ENCODE measurements at regions not wholly inside any gene's neighbourhood (a gene's known extent, or its start where the extent isn't known, plus 50 kb on each side); places are given as distances from the start of the nearest gene placed in this dataset.

- intact Hi-C loops (cut with micrococcal nuclease; ENCODE audit: unreplicated experiment): no loop called here
- CTCF ChIA-PET: no interaction called here
- no TSS peak for BruUV-seq (replicated peaks)
- no peak overlapping the region for H3K4me3 Mint-ChIP-seq (ENCODE audit: low read depth, unreplicated experiment)
- no peaks in the 10 kb centered on the region for H3K9me3 Mint-ChIP-seq (ENCODE audit: low read depth, unreplicated experiment)
- peaks cover 6% of the 10 kb centered on the region for H3K4me1 Mint-ChIP-seq (ENCODE audit: low read depth, unreplicated experiment)
- no peak overlapping the region for H3K27ac Mint-ChIP-seq (ENCODE audit: unreplicated experiment)
- no peaks in the 10 kb centered on the region for H3K27me3 Mint-ChIP-seq (ENCODE audit: unreplicated experiment)
- DNase-seq: no peak
- TF ChIP-seq, protein P1, sequence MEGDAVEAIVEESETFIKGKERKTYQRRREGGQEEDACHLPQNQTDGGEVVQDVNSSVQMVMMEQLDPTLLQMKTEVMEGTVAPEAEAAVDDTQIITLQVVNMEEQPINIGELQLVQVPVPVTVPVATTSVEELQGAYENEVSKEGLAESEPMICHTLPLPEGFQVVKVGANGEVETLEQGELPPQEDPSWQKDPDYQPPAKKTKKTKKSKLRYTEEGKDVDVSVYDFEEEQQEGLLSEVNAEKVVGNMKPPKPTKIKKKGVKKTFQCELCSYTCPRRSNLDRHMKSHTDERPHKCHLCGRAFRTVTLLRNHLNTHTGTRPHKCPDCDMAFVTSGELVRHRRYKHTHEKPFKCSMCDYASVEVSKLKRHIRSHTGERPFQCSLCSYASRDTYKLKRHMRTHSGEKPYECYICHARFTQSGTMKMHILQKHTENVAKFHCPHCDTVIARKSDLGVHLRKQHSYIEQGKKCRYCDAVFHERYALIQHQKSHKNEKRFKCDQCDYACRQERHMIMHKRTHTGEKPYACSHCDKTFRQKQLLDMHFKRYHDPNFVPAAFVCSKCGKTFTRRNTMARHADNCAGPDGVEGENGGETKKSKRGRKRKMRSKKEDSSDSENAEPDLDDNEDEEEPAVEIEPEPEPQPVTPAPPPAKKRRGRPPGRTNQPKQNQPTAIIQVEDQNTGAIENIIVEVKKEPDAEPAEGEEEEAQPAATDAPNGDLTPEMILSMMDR (IDR thresholded peaks at IDR 0.05; ENCODE audit: unreplicated experiment): no peak
- no peaks in the 10 kb centered on the region for H3K36me3 Mint-ChIP-seq (ENCODE audit: insufficient read depth, unreplicated experiment)
Observed at GRCh38 chr16:51440131-51440889, 289.2 kb upstream of the SALL1 start.

GRCh38 chr16:51439271-51439670 is 288.2 kb upstream of the SALL1 start:
- no peaks in the 10 kb centered on the region for H3K9me3 Mint-ChIP-seq (ENCODE audit: low read depth, unreplicated experiment)
- no peak for DNase-seq
- H3K4me3 Mint-ChIP-seq (ENCODE audit: low read depth, unreplicated experiment): no peak overlapping the region
- H3K27ac Mint-ChIP-seq (ENCODE audit: unreplicated experiment): no peak overlapping the region
- no peaks in the 10 kb centered on the region for H3K27me3 Mint-ChIP-seq (ENCODE audit: unreplicated experiment)
- H3K4me1 Mint-ChIP-seq (ENCODE audit: low read depth, unreplicated experiment): no peaks in the 10 kb centered on the region
- intact Hi-C loops (cut with micrococcal nuclease; ENCODE audit: unreplicated experiment): no loop called here
- CTCF ChIA-PET: interaction anchor here (1.0 kb wide), 1 partner anchor 43 kb away, joined by 3 read pairs; no protein-coding TSS in a partner anchor
- TF ChIP-seq, protein P1 (IDR thresholded peaks at IDR 0.05; ENCODE audit: unreplicated experiment): no peak
- no TSS peak for BruUV-seq (replicated peaks)
- no peaks in the 10 kb centered on the region for H3K36me3 Mint-ChIP-seq (ENCODE audit: insufficient read depth, unreplicated experiment)

DNA sequence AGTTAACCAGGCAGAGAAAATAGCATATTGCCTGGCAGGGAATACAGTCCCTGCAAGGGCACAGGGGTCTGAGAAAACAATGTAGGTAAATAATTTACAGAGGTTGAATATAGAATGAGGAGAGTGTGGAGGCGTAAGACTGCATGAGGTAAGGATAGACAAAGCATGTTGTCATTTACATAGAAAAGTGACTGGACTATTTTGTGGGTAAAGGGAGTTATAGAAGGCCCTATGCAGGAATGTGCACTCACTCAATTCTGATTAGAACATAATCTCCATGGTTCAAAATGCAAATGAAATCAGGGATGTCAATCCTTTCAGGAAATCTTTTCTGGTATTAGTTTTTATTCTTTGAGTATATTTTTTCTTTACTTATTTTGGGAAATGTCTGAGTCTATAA is 285.7 kb upstream of the SALL1 start:
- Mint-ChIP-seq H3K4me1 (ENCODE audit: low read depth, unreplicated experiment) (peaks cover 4% of the 10 kb centered on the region), H3K36me3 (ENCODE audit: insufficient read depth, unreplicated experiment) (peaks cover under 1% of the 10 kb centered on the region), H3K27ac (ENCODE audit: unreplicated experiment) (no peak overlapping the region), H3K4me3 (ENCODE audit: low read depth, unreplicated experiment) (no peak overlapping the region), H3K9me3 (ENCODE audit: low read depth, unreplicated experiment) (no peaks in the 10 kb centered on the region), H3K27me3 (ENCODE audit: unreplicated experiment) (no peaks in the 10 kb centered on the region)
- intact Hi-C loops (cut with micrococcal nuclease; ENCODE audit: unreplicated experiment): no loop called here
- TF ChIP-seq, protein P1 (IDR thresholded peaks at IDR 0.05; ENCODE audit: unreplicated experiment): no peak
- BruUV-seq (replicated peaks): no TSS peak
- no peak for DNase-seq
- CTCF ChIA-PET: no interaction called here

DNA sequence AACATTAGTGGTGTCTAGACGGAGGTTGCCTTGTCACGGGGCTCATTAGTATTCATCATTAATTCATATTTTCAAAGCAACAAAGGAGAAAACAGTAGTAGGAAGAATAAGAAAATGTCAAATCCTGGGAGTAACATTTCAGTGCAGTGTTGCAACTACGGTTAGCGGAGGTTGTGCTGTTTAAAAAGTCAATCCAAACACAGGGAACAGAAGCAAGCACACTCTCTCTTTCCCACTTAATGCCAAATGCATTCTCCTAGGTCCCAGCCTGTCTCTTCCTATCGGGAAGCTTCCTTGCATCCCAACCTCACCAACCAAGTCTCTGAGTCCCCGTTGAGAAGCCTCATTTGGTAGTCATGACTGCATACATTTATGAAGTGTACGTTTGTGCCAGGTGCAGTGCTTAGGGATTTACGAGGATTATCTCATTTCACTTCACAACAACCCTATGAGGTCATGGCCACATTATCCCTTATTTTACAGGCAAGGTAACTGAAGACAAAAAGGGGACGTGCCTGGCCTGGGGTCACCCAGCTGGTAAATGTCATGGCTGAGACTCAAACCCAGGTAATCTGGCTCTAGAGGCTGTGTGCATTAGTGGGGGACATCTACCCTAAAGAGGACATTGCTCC is 283.6 kb upstream of the SALL1 start:
- no TSS peak for BruUV-seq (replicated peaks)
- Mint-ChIP-seq H3K4me3 (ENCODE audit: low read depth, unreplicated experiment) (no peak overlapping the region), H3K9me3 (ENCODE audit: low read depth, unreplicated experiment) (no peaks in the 10 kb centered on the region), H3K36me3 (ENCODE audit: insufficient read depth, unreplicated experiment) (peaks cover 5% of the 10 kb centered on the region), H3K4me1 (ENCODE audit: low read depth, unreplicated experiment) (peaks cover 12% of the 10 kb centered on the region), H3K27ac (ENCODE audit: unreplicated experiment) (no peak overlapping the region), H3K27me3 (ENCODE audit: unreplicated experiment) (no peaks in the 10 kb centered on the region)
- no peak for DNase-seq
- CTCF ChIA-PET: no interaction called here
- intact Hi-C loops (cut with micrococcal nuclease; ENCODE audit: unreplicated experiment): no loop called here
- TF ChIP-seq, protein P1 (IDR thresholded peaks at IDR 0.05; ENCODE audit: unreplicated experiment): no peak

Measured in Calu3 (cell line).